ENCODE measurements at regions not wholly inside any gene's neighbourhood (a gene's known extent, or its start where the extent isn't known, plus 50 kb on each side); places are given as distances from the start of the nearest gene placed in this dataset.

DNA sequence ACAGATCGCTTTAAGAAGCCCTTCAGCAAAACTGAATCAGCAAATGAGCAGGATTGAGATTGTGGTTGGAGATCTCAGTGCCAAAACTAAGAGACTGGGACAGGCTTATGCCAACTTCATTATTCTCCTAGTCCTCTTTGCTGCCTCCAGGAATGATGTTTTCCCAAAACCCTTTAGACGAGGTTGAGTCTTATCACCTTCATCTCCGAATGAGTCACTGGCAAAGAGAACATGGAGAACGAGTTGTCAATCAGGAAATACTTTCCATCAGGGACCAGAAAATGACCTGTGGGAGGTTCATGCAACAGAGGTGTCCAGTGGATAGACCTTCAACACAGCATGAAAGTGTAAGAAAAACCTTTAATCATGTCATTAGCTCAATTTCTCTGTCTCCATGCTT, 461.5 kb downstream of the RMST start:
- TF ChIP-seq, protein P1, sequence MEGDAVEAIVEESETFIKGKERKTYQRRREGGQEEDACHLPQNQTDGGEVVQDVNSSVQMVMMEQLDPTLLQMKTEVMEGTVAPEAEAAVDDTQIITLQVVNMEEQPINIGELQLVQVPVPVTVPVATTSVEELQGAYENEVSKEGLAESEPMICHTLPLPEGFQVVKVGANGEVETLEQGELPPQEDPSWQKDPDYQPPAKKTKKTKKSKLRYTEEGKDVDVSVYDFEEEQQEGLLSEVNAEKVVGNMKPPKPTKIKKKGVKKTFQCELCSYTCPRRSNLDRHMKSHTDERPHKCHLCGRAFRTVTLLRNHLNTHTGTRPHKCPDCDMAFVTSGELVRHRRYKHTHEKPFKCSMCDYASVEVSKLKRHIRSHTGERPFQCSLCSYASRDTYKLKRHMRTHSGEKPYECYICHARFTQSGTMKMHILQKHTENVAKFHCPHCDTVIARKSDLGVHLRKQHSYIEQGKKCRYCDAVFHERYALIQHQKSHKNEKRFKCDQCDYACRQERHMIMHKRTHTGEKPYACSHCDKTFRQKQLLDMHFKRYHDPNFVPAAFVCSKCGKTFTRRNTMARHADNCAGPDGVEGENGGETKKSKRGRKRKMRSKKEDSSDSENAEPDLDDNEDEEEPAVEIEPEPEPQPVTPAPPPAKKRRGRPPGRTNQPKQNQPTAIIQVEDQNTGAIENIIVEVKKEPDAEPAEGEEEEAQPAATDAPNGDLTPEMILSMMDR (IDR thresholded peaks at IDR 0.05; ENCODE audit: borderline replicate concordance, insufficient read depth, low read depth, low read length), result no peak
- H3K4me3 ChIP-seq (ENCODE audit: low read depth, low read length), result no peak overlapping the region

DNA sequence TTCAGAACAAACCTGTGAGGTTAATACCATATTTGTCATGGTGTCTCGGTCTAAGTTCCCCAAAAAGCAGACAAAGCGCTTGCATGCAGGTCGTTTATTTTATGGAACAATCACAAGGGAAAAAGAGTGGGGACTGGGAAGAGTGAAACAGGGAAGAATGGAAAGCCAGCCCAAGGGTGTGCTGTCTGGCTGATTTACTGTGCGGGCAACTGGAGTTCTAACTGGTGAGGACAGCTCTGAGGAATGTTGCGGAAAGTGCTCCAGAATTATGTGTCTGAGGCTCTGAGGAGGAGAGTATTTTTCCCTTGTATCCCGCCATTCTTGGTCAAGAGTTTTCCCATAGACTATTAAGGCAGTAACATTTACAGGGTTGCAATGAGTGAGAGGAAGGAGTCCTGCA, 465.4 kb downstream of the RMST start:
- TF ChIP-seq, protein P1 (IDR thresholded peaks at IDR 0.05; ENCODE audit: borderline replicate concordance, insufficient read depth, low read depth, low read length), result no peak
- no peak overlapping the region for H3K4me3 ChIP-seq (ENCODE audit: low read depth, low read length)

DNA sequence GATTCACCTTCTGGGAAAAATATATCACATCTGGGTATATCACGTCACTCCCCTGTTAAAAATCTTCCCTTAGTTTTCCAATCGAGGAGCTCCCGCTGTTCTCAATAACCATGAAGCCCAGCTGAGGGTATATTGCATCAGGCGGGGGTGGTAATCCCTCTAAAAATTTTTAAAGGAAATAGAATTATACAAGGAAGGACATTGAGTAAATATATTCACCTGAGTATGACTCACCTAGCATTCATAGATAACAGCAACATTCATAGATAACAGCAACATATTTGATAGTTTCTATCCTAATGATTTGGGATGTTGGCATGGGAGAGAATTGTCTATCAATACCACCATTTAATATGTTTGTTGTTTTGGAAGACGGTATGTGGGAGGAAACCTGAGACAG, 473.6 kb downstream of the RMST start:
- TF ChIP-seq, protein P1 (IDR thresholded peaks at IDR 0.05; ENCODE audit: borderline replicate concordance, insufficient read depth, low read depth, low read length), result no peak

DNA sequence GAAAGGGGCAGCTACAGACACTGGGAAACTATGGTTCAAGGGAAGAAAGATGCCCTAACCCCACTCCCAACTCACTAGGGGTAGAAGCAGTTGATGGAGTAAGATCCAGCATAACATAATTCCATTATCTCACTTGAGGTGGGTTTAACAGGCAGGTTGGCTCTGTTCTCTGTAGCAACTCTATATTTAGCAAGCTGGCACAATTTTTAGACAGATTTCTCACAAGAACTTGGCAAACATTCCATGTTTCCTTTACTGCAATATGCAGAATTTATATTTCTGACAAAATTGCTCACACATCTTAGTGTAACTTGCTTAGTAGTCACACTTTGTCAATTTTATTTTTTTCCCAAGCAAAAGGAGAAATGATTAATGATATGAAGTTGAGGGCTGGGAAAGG, 475.4 kb downstream of the RMST start:
- no peak overlapping the region for H3K4me3 ChIP-seq (ENCODE audit: low read depth, low read length)
- TF ChIP-seq, protein P1 (IDR thresholded peaks at IDR 0.05; ENCODE audit: borderline replicate concordance, insufficient read depth, low read depth, low read length), result no peak

More for the DNA sequence above, 473.6 kb downstream of the RMST start:
- H3K4me3 ChIP-seq (ENCODE audit: low read depth, low read length), result no peak overlapping the region

DNA sequence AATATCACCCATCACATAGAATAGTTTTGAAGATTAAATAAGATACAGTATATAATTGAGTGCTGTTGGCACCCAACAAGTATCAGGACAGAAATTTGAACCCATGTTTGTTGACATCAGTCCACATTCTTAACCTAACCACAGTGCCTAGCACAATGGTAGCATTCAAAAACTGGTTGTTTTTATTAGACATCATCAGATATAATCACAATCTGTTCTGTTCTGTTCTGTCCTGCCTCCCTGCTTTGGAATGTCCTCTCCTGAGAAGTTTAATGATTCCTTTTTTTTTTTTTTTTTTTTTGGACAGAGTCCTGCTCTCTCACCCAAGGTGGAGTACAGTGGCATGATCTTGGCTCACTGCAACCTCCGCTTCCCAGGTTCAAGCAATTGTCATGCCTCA, 476.6 kb downstream of the RMST start:
- no peak overlapping the region for H3K4me3 ChIP-seq (ENCODE audit: low read depth, low read length)
- TF ChIP-seq, protein P1 (IDR thresholded peaks at IDR 0.05; ENCODE audit: borderline replicate concordance, insufficient read depth, low read depth, low read length), result no peak

DNA sequence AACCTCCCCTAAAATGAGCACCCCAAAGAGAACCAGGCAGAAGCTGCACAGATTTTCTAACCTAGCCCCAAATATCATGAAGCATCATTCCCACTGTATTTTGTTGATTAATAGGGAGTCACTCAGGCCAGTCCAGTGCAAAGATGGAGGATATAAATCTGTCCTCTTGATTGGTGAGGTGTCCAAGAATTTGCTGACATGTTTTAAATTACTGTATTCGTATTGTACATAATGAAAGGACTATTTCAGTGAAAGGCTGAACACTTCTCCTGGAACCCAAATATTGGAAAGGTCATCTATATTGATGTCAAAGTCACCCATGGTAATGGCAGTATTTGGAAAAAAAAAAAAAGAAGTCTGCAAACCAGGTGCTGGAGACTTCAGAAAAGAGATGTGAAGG, 477.5 kb downstream of the RMST start:
- TF ChIP-seq, protein P1 (IDR thresholded peaks at IDR 0.05; ENCODE audit: borderline replicate concordance, insufficient read depth, low read depth, low read length), result no peak
- H3K4me3 ChIP-seq (ENCODE audit: low read depth, low read length), result no peak overlapping the region

DNA sequence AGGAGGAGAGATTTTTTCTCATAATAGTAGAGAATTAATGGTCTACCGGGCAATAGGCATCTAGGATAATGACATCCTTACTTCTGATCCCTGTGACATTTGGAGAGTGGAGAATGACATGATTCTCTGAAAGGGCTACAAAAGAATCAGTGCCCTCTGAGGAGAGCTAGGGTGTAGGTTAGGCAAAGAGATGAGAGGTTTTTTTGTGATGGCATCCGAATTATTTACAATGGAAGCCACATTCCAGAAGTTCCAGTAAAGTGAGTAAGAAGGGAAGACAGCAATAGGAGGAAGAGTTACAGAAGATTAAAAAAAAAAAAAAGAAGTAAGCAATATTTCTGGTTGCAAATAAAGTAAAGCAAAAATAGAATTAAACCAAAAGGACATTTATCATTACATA, 478.0 kb downstream of the RMST start:
- TF ChIP-seq, protein P1 (IDR thresholded peaks at IDR 0.05; ENCODE audit: borderline replicate concordance, insufficient read depth, low read depth, low read length), result no peak
- H3K4me3 ChIP-seq (ENCODE audit: low read depth, low read length), result no peak overlapping the region

All from GM12875 (cell line).